ENCODE measurements at regions not wholly inside any gene's neighbourhood (a gene's known extent, or its start where the extent isn't known, plus 50 kb on each side); places are given as distances from the start of the nearest gene placed in this dataset.

DNA sequence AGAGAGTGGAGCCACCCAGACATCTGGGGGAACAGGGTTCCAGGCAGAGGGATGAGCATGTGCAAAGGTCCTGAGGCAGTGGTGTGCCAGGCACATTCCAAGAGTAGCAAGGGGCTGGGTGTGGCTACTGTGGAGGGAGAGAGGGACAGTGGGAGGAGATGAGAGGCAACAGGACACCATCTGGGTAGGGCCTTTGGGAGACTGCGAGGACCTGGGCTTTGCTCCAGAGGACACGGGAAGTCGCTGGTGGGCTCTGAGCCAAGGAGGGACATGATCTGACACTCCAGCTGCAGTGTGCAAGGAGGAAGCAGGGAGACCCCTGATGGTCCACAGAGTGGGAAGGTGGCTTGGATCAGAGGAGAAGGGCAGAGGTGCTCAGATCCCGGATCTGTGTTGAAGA, 56.7 kb upstream of the MED9 start:
- peaks cover 2% of the 10 kb centered on the region; the same call in 1 of the 2 replicates for H3K9me3 ChIP-seq (replicated peaks; ENCODE audit: control insufficient read depth, insufficient read depth, low read depth, low read length)
- ATAC-seq, result no peak

More for the DNA sequence above, 56.7 kb upstream of the MED9 start:
- no peak for FAIRE-seq
- intact Hi-C loops (cut with micrococcal nuclease), result no loop called here
- H3K4me3 ChIP-seq, result no peak overlapping the region
- no peaks in the 10 kb centered on the region for H4K20me1 ChIP-seq (replicated peaks; ENCODE audit: control insufficient read depth, insufficient read depth, low read length)
- no peaks in the 10 kb centered on the region for H3K79me2 ChIP-seq (ENCODE audit: control insufficient read depth, insufficient read depth, low read length)
- H3K36me3 ChIP-seq (ENCODE audit: control insufficient read depth, insufficient read depth, low read length), result no peaks in the 10 kb centered on the region
- TF ChIP-seq, protein P1, sequence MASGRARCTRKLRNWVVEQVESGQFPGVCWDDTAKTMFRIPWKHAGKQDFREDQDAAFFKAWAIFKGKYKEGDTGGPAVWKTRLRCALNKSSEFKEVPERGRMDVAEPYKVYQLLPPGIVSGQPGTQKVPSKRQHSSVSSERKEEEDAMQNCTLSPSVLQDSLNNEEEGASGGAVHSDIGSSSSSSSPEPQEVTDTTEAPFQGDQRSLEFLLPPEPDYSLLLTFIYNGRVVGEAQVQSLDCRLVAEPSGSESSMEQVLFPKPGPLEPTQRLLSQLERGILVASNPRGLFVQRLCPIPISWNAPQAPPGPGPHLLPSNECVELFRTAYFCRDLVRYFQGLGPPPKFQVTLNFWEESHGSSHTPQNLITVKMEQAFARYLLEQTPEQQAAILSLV (tag; IDR thresholded peaks at IDR 0.05), result no peak
- TF ChIP-seq PTTG1 (tag; IDR thresholded peaks at IDR 0.05; ENCODE audit: low read depth), result no peak
- TF ChIP-seq ZSCAN29 (IDR thresholded peaks at IDR 0.05), result no peak
- TF ChIP-seq ZNF561 (CRISPR knock-in tag; conservative IDR thresholded peaks at IDR 0.05), result no peak
- no peak for TF ChIP-seq SRSF9 (IDR thresholded peaks at IDR 0.05; ENCODE audit: borderline replicate concordance, low read depth, low read length)
- TF ChIP-seq HNRNPK (IDR thresholded peaks at IDR 0.05; ENCODE audit: low read depth, low read length, poor library complexity, severe bottlenecking), result no peak
- no peak for TF ChIP-seq ZNF3 (CRISPR knock-in tag; IDR thresholded peaks at IDR 0.05)
- peak; percentile 81 for TF ChIP-seq BCOR (IDR thresholded peaks at IDR 0.05)
- peak; percentile 25; the same call in 1 of the 2 replicates for TF ChIP-seq NFIC (IDR thresholded peaks at IDR 0.05)
- TF ChIP-seq KDM1A (IDR thresholded peaks at IDR 0.05), result peak; percentile 38 to 65; a peak in 3 of 4 replicates
- TF ChIP-seq HDAC2 (IDR thresholded peaks at IDR 0.05), result 0 out of 2 replicates have a peak, but pooled peaks have one; percentile 18
- TF ChIP-seq RBM25 (IDR thresholded peaks at IDR 0.05; ENCODE audit: low read depth, low read length, severe bottlenecking), result peak; percentile 50
- 0 out of 2 replicates have a peak, but pooled peaks have one; percentile 62 for TF ChIP-seq SMARCA5 (IDR thresholded peaks at IDR 0.05)
- no peak for TF ChIP-seq SP2 (IDR thresholded peaks at IDR 0.05; ENCODE audit: extremely low read depth, low read depth, low read length, poor library complexity, severe bottlenecking)
- TF ChIP-seq ZBTB33 (CRISPR knock-in tag; IDR thresholded peaks at IDR 0.05), result no peak
- TF ChIP-seq, protein P2, sequence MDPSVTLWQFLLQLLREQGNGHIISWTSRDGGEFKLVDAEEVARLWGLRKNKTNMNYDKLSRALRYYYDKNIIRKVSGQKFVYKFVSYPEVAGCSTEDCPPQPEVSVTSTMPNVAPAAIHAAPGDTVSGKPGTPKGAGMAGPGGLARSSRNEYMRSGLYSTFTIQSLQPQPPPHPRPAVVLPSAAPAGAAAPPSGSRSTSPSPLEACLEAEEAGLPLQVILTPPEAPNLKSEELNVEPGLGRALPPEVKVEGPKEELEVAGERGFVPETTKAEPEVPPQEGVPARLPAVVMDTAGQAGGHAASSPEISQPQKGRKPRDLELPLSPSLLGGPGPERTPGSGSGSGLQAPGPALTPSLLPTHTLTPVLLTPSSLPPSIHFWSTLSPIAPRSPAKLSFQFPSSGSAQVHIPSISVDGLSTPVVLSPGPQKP (CRISPR knock-in tag; IDR thresholded peaks at IDR 0.05), result no peak
- no peak for TF ChIP-seq SMARCA4 (IDR thresholded peaks at IDR 0.05)
- no peak overlapping the region for H3K4me2 ChIP-seq (ENCODE audit: insufficient read depth, low read length)
- no peak overlapping the region for H3K9ac ChIP-seq (ENCODE audit: insufficient read depth in 1 of 2, low read depth in 2 of 2, low read length in 2 of 2)
- H3K4me1 ChIP-seq (replicated peaks in 1 of 2; ENCODE audit: control insufficient read depth in 2 of 2, insufficient read depth in 2 of 2, low read length in 2 of 2), result peaks cover 14 to 43% of the 10 kb centered on the region in 2 experiments; a peak in 4 of 5 replicates
- ChIA-PET CTCF (ENCODE audit: low intra/inter-chr PET ratio) (interaction anchor here (0.6 kb wide), 1 partner anchor 12 kb away, joined by 3 read pairs; no protein-coding TSS in a partner anchor), POLR2A (interaction anchor here (0.6 to 1.2 kb wide), 2 partner anchors 12 to 80 kb away, joined by 3 to 4 read pairs; no protein-coding TSS in a partner anchor)
- peak overlapping the region; percentile 59 for H2AFZ ChIP-seq (ENCODE audit: low read depth, low read length)
- 30% methylated on average over 3 of the region's 4 CpGs for WGBS (ENCODE audit: insufficient coverage, low coverage, missing lambda C conversion rate)
- no TSS peak for BruUV-seq (replicated peaks)
- H3K27ac ChIP-seq (ENCODE audit: extremely low read depth, low read depth, low read length), result no peak overlapping the region
- no peaks in the 10 kb centered on the region; a peak in 1 of 5 replicates for H3K27me3 ChIP-seq (ENCODE audit: control insufficient read depth in 2 of 2, insufficient read depth in 2 of 2, low read length in 2 of 2)
- in situ Hi-C loops (cut with MboI), result no loop called here
- H3K9me1 ChIP-seq (ENCODE audit: control insufficient read depth, insufficient read depth, low read length), result no peaks in the 10 kb centered on the region
- no peak for DNase-seq (ENCODE audit: extremely low read depth in 1 of 4, low spot score in 3 of 4)
